ENCODE measurements at regions not wholly inside any gene's neighbourhood (a gene's known extent, or its start where the extent isn't known, plus 50 kb on each side); places are given as distances from the start of the nearest gene placed in this dataset.
A peak's percentile ranks its signal among the peaks of the same experiment; 100 is the strongest.
"Not testable (repeated sequence)": the region's sequence is repeated elsewhere in the genome, so short reads cannot be mapped to it uniquely, and the experiment has no call there.

DNA sequence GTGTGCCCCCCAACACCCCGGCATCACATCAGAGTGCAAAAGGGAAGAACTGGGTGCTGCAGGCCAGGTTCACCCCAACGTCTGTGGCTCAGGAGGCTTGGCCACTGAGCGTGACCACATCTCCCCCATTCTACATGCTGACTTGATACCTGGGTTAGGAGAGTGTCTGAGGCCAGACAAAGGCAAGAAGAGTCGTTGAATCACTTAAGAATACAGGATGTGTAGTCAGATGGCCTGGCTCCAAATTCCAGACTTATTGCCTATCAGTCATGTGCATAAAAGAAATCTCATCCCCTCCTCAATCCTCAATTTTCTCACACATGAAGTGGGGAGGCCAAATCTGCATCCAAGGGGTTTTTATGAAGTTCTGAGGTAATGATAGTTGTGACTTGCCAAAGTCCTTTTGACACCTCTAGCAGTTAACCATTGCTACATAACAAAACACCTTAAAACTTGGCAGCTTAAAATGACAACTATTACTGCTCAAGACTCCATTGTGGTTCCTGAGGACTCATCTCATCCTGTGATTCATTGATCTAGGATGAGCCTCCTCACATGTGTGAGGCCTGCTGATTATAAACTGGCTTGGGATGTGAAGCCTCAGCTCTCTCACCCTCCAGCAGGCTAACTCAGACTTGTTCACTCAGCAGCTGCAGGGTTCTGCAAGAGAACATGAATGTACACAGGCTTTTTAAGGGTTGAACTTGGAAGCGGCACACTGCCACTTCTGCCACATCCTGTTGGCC lies 138.8 kb upstream of the TLE3 start:
- no peak for DNase-seq (ENCODE audit: low read depth, low spot score)

DNA sequence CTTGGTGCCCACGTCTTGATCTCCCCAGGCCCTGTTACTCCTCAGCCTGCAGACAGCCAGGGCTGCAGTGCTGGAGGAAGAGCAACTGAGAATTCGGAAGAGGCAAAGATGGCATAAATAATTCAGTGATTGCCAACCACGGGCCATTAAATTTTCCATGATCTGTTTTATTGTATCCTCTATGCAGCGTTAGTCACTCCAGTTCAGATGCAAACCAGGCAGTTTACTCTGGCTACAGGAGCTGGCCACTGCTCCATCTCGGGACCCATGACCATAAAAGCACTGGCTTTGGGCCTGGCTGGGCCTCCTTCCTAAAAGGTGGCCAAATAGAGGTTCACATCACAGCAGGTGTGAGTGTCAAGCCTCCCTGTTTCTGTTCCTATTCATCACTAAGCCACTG lies 137.6 kb upstream of the TLE3 start:
- DNase-seq (ENCODE audit: low read depth, low spot score): no peak

DNA sequence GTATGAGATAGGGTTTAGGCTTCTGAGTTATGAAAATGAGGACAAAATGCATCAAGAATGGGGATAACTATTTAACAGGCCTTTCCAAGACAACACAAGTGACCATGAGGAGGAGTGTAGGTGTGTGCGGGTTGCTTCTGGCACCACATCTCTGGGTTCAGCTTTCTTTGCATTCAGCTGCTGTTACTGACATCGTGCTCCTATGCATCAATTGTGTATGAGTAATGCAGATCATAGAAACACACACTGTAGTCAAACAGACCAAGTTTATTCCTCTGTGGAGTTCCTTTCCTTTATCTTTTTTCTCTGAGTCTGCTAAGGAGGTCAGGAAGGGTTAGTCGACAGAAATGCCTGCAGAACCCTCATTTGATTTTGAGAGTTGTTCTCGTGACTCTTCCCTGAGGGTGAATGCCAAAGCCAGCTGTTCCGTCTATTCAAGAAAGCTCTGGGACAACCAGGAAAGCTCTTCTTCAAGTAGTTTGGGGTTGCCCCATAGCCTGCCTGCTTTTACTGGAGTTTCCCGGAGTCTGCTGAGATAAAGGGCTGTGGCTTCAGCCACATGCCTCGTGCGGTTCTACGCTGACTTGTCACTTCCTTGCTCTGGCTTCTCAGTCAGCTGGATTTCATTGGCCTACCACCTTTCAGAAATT lies 136.7 kb upstream of the TLE3 start:
- peak; percentile 81 for DNase-seq (ENCODE audit: low read depth, low spot score)

DNA sequence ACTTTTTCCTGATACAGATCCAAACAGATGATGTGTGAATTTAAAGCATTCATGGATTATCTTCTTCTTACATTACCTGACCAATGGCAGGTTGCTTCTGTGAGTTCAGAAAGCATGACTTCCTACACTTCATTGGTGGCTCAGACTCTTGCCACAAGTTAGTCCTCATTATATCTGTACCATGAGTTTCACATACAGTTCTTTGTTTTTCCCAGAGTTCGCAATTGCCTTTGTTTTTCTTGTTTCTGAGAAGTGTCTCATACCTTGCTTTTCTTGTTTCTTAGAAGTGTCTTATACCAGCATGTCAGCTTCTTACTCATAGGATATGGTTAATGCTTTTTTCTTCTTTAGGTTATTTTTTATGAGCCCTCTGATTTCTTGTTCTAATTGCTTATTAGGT lies 133.8 kb upstream of the TLE3 start:
- no peak for DNase-seq (ENCODE audit: low read depth, low spot score)

DNA sequence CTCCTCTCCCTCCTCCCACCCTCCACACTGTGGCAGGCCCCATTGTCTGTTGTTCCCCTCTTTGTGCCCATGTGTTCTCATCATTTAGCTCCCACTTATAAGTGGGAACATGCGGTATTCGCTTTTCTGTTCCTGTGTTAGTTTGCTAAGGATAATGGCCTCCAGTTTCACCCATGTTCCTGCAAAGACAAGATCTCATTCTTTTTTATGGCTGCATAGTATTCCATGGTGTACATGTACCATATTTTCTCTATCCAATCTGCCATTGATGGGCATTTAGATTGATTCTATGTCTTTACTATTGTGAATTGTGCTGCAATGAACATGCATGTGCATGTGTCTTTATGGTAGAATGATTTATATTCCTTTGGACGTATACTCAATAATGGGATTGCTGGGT lies 130.2 kb upstream of the TLE3 start:
- not testable (repeated sequence) for DNase-seq (ENCODE audit: low read depth, low spot score)

DNA sequence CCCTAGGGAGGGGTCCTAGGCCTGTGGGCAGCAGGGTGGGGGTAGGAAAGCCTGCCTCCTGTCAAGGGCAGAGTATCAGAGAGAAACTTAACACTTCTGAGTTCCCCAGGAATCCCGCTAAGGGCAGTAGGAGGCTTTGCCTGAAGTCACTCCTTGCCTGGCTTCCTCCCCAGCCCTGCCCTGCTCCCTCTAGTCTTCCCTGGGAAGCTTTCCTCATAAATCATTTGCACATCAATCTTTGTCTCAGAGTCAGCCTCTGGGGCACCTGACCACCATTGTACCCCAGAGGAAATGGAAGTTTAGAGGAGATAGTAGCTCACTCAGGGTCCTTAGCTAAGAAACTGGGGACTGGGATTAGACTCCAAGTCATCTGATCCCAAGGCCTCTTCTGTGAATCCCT lies 129.4 kb upstream of the TLE3 start:
- peak; percentile 60 for DNase-seq (ENCODE audit: low read depth, low spot score)

DNA sequence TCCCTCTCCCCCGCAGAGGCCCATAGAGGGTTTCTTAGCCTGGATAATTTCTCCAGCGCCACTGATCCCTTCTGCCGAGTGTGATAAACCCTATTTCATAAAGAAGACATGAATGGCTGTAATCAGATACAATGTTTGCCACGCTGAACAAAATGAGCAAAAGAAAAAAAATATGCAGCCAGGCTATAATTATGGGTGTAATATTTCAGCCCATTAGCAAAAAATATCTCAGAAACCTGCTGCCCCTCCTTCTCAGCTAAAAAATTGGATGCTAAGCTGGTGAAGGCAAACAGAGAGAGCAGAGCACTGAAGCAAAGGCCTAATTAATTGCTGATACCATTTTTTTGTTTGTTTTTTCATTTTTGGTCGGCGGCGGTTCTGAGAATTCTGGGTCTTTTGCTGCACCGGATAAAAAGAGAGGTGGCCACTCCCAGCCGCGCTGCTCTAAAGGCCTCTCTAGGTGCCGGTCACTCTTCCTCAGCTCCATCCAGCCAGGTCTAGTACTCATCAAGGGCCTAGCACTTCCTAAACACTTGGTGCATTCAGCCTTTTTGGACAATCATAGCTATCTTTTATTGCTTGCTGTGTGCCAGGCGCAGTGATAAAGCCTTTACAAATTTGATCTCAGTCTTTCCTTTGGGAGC lies 128.7 kb upstream of the TLE3 start:
- no peak for DNase-seq (ENCODE audit: low read depth, low spot score)

DNA sequence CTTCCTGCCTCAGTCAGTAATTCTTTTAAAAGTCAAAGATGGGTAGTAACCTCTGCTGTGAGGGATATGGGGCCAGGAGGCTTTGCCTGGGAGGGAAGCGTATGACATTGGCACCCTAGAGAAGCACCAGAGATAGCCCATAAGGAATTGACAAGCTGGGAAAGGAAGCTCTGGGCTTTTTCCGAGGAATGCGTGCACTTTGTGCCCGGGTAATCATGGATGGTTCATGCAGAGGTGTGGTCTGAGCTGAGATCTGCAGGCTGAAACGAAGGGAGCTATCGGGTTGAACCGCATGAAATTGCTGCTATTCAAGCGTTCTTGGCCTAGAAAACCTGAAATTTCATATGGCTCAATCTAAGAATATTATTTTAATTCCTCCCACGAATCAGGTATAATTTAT lies 127.7 kb upstream of the TLE3 start:
- DNase-seq (ENCODE audit: low read depth, low spot score): no peak

DNA sequence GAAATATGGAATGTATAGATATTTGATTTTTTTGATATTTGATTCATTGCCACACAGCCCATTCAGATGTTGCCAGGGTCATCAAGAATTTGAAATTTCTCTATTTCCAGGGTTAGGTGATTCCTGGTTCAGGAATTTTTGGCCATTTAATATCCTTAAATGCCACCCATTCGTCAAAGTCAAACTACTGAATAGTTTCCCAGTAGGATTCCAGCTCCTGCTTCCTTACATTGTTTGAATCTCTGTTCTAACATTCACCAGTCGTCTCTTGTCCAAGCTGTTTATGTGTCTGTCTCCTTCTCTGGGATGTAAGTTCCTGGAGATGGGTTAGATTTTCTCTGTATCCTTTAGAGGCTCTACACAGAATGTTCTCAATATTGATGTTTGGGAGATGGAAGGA lies 124.9 kb upstream of the TLE3 start:
- no peak for DNase-seq (ENCODE audit: low read depth, low spot score)

DNA sequence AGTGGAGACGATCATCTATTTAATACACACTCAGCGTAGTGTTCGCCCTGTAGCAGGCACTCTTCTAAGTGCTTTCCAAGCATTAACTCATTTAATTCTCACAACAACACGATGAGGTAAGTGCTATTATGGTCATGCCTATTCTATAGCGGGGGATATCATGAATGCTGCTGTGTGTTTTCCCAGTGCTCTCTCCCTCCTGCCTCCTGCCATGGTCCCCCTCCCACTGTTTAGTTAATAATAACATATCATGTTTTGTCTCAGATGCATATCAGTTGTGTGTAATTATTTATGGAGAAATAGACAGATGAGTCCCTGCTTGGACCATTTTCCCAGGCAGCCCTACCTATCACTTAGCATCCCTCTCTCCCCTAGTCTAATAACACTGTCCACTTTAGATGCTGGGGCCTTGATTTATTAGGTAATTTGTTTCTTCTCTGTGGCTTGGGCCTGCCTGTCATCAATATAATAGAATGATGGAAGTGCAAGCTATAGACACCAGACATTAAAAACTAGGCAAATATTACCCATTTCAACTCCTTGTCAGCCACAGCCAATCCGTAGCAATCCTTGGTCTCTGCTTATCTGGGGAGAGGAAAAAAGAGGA lies 122.9 kb upstream of the TLE3 start:
- no peak for DNase-seq (ENCODE audit: low read depth, low spot score)

DNA sequence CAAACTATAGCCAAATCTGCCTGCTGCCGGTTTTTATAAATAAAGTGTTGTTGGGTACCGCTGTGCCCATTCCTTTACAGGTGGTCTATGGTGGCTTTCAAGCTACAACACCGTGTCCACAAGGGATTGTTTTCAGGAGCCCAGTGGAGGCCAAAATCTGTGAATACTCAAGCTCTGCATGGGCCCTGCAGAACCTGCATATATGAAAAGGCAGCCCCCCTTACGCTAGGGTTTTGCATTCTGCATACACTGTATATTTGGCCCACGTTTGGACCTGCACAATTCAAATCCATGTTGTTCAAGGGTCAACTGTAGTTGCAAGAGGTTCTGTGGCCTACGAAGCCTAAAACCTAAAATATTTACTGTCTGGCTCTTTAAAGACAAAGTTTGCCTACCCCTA lies 122.2 kb upstream of the TLE3 start:
- no peak for DNase-seq (ENCODE audit: low read depth, low spot score)

DNA sequence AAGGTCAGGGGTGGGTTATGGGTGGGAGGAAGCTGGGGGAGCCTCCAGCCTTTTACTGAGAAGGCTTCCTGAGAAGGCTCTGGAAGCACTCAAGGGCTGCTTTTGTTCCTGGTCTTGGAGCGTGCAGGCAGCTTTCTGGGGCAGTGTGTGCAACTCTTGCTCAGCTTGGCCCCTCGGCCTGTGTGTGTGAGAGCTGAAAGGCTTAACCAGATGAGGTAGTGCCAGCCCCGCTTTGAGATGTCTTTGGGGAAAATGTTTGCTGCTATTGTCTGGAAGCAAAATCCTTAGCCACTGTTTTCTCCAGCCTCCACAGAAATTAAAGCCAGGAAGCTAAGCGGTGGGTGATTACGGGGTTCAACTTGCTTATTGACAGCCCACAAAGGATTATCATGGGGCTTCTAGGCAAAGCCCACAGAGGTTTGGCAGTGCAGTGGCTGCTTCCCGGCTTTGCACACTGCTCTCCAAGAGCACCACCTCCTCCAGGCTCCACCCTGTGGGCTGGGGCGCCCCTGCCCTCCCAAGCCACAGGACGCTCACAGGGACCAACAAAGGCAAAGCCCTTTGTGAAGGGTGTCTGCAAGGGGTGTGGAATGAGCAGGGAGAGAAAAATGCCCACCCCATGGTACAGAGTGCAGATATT lies 121.7 kb upstream of the TLE3 start:
- DNase-seq (ENCODE audit: low read depth, low spot score): no peak

DNA sequence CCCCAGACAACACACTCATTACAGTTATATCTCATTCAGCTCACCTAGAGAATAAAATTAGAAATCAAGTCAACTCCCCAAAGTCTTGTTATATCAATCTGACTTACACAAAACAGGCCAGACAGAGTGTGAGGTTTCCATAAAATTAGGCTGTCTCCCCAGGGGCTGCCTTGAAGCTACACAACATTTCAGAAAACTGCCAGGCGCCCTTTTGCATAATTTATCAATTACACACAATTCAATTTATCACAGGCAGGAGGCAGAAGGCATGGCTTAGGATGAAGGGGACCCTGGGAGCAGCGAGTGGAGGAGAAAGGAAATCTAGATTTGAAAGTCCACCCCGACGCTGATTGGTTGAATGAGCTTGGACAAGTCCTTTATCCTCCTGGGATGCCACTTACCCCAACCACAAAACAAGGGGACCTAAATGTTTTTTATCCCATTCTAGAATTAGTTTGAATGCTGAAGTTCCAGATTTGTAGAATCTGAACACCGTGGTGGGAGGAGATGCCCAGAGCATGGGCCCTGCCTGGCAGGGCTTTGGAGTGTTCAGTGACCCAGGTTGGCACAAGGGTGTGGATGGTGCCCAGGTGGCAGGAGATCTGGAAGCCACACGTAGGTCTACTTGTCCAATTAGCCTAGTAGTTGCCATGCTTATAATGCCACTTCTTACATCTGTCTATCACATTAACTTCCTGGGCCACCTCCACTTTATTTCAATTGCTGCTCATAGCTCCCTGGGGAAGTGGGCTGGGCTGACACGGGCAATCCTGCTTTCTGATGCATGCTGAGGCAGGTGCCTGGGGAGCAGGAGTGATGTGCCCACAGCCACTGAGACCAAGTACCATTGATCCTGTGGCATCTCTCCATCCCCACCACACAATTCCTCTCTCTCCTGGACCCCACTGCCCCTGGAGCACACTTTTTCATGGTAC lies 119.8 kb upstream of the TLE3 start:
- no peak for DNase-seq (ENCODE audit: low read depth, low spot score)

DNA sequence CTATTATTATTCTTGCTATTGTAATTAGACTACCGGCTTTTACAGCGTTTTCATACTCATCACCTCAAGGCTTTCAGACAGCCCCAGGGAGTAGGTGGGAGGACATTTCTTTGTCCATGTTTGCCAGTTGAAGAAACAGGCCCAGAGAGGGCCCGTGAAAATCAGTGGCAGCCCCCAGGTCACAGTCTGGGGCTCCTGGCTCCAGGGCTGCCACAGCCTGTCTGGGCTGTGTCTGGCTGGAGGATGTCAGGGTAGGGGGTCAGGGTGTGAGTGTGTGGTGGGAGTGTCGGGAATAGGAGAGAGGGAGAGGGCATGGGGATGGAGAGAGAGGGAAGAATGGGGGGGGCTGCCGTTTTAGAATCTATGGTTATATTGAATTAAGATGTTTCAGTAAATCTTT lies 118.2 kb upstream of the TLE3 start:
- no peak for DNase-seq (ENCODE audit: low read depth, low spot score)

DNA sequence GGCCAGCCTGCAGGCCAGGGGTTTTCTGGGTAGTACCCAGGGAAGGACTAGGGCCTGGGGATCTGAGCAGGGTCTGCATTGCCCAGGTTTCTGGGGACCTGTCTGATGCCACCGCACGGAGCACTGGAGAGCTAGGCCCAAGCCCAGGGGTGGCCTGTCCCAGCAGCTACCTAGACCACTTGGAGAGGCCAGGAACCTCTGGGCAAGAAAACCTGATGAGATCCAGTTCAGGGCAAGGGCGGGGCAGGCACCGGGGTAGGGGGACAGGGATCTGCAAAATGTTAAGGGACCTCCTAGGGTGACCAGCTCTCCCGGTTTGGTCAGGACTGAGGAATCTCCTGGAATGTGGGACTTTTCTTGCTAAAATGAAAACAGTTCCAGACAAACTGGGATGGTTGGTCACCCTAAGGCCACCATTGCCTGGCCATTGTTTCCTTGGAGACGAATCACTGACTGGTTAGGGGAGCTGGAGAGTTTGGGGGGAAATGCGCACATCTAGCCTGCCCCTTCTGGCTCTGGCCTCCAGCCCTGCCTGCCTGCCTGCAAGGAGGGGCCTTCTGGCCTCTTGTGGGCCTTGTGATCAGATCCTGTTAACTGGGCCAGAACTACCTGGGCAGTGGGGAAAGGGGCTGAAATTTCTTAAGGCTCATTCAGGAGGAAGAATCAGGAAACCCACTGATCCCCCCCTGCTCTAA lies 117.4 kb upstream of the TLE3 start:
- peak; percentile 51 for DNase-seq (ENCODE audit: low read depth, low spot score)

DNA sequence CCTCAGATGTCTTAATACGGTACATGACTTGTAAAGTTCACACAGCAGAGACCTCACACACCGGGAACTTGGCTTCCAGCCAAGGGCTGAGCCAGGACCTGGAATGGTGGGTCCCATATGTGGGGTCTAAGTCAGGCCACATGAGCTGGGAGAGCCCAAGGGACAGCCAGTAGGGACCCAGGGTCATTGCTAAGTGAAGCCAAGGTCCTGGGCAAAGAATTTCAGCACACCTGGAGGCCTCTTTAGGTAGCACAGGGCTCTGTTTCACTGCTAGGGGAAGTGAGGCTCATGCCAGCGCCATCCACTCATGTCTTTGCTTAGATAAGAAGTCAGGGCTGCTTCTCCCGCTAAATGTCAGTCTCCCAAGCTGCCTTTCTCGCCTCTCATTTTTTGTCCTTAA lies 116.6 kb upstream of the TLE3 start:
- DNase-seq (ENCODE audit: low read depth, low spot score): no peak

DNA sequence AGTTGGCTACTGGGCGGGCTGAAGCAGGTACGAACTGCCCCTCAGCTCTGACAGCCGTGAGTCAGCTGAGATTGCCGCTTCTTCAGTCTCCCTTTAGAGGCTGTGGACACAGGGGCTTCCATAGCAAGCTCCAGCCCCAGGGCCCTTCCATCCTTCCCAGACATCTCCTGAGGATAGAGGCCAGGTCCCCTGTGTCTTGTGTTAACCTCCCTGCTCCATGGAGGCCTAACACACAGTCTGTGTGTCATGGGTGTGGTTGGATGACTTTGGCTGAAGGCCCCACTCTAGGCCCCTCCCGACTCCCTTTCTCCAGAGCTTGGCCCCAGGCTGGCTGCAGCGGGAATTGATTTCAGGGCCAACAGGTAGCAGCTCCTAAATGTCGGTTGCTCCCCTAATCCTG lies 116.1 kb upstream of the TLE3 start:
- no peak for DNase-seq (ENCODE audit: low read depth, low spot score)

DNA sequence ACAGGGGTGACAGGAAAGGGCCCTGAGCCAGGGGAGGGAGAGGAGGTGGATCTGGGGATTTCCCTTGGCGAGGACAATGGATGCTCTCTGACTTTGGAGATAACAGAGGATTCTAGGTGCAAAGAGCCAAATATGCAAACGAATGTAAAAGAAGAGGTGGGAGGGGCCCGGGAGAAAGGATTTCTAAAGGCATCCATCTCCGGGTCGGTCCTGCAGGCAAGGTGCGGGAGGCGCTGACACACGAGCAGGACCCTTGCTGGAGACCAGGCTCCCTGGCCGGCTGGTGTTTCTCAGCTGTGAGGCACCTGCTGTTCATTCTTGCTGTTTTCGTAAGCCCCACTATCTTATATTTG lies 115.2 kb upstream of the TLE3 start:
- no peak for DNase-seq (ENCODE audit: low read depth, low spot score)

DNA sequence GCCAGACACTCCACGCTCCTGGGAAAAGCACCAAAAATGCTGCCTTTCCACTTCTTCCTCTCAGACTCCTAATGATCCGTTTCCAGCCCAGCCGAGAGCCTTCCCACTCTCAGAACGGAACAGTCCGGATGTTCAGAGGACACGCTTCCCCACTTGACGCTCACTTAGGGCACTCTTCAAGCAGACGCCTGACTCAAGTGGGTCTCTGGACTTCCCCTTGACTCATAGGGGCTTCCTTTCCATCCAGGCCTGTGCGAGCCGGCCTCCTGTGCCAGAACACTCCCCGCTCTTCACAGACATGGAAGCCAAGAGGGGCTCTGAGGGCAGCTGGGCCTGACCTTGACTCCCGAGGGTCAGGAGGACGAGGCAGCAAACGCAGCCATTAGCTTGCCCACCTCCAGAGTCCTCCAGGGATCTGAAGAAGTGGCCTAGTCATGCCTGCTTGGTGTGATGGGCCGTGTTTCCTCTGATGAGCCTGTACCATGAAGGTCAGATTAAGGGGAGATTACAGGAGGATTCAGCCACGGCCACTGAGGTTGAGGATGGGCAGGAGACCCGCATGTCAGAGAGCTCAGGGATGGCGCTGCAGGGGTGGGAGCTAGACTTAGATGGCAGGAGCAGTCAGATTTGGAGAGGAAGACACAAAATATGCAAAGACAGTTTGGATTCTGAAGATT lies 114.7 kb upstream of the TLE3 start:
- DNase-seq (ENCODE audit: low read depth, low spot score): no peak

DNA sequence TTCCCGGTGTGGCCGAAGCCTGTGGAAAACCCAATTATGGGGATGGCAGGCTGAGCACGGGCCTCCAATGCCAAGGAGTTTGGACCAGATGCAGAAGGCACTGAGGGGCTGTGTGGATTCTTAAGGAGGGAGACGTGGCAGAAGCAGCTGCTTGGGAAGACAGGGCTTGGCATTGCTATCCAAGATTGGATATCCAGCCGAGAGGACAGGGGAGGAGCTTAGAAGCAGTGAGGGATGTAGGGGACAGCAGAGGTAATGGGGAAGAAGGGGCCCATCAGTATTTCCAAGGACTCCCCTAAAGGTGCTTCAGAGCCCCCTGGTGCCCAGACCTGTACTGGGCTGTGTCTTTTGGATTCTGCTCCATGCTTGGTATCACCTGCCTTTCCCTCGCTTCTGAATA lies 112.8 kb upstream of the TLE3 start:
- DNase-seq (ENCODE audit: low read depth, low spot score): no peak
